Neuronal stem cell (in vitro differentiated cells): ENCODE measurements at regions not wholly inside any gene's neighbourhood (a gene's known extent, or its start where the extent isn't known, plus 50 kb on each side); places are given as distances from the start of the nearest gene placed in this dataset.
A peak's percentile ranks its signal among the peaks of the same experiment; 100 is the strongest.

Experiments
- DNase-seq: peaks from one replicate; pipeline ENCODE4 v3.0.0-alpha.2; 2013; ENCODE audit warnings: low spot score
- H2AFZ ChIP-seq: one replicate; pipeline ENCODE4 v1.6.1; 2013; ENCODE audit warnings: mild to moderate bottlenecking, low read length, inconsistent platforms
- H2AK5ac ChIP-seq: 2 replicates; pipeline ENCODE4 v1.6.1; 2013; ENCODE audit warnings: low read depth, mild to moderate bottlenecking, inconsistent platforms, low read length, moderate library complexity, mixed read lengths
- H2BK120ac ChIP-seq: 2 replicates; pipeline ENCODE4 v1.6.1; 2013; ENCODE audit warnings: low read depth, mild to moderate bottlenecking, inconsistent platforms, low read length, moderate library complexity, mixed read lengths
- H2BK12ac ChIP-seq: one replicate; pipeline ENCODE4 v1.6.1; 2013; ENCODE audit warnings: low read length, inconsistent platforms
- H2BK15ac ChIP-seq: 2 replicates; pipeline ENCODE4 v1.6.1; 2013; ENCODE audit warnings: mild to moderate bottlenecking, low read length, inconsistent platforms, mixed read lengths
- H2BK5ac ChIP-seq: one replicate; pipeline ENCODE4 v1.6.1; 2013; ENCODE audit warnings: inconsistent platforms, mild to moderate bottlenecking, low read length, moderate library complexity
- H3K14ac ChIP-seq: one replicate; pipeline ENCODE4 v1.6.1; 2013; ENCODE audit warnings: low read length, inconsistent platforms
- H3K18ac ChIP-seq: 2 replicates; pipeline ENCODE4 v1.6.1; 2013; ENCODE audit warnings: low read length, inconsistent platforms
- H3K23ac ChIP-seq: 2 replicates; pipeline ENCODE4 v1.6.1; 2013; ENCODE audit warnings: low read depth, mild to moderate bottlenecking, mixed read lengths, low read length, inconsistent platforms; ENCODE audit not compliant: poor library complexity
- H3K27ac ChIP-seq: replicated peaks from 3 replicates; pipeline ENCODE4 v1.5.1; 2013; ENCODE audit warnings: low read length, inconsistent platforms
- H3K27me3 ChIP-seq, 3 experiments: 2 replicates each; pipeline ENCODE4 v1.6.1; 2013; ENCODE audit warnings: low read length in 3 of 3, mild to moderate bottlenecking in 2 of 3, inconsistent platforms in 1 of 3, low read depth in 1 of 3, mixed read lengths in 1 of 3, moderate library complexity in 1 of 3; ENCODE audit not compliant: control insufficient read depth in 3 of 3, insufficient read depth in 3 of 3
- H3K36me3 ChIP-seq, 2 donors: replicated peaks in 1 of 2; 2 replicates each; pipeline ENCODE4 v1.6.1; 2013; ENCODE audit warnings: low read length in 2 of 2; ENCODE audit not compliant: control insufficient read depth in 2 of 2, insufficient read depth in 2 of 2
- H3K4ac ChIP-seq: 2 replicates; pipeline ENCODE4 v1.6.1; 2013; ENCODE audit warnings: inconsistent platforms, mild to moderate bottlenecking, low read length, moderate library complexity
- H3K4me1 ChIP-seq, 2 donors: 1 replicate in 1 of 2; 2 replicates in 1 of 2; pipeline ENCODE4 v1.6.1; 2013; ENCODE audit warnings: low read length in 2 of 2, low read depth in 1 of 2; ENCODE audit not compliant: control insufficient read depth in 2 of 2, insufficient read depth in 1 of 2
- H3K4me2 ChIP-seq: one replicate; pipeline ENCODE4 v1.6.1; 2013; ENCODE audit warnings: mild to moderate bottlenecking, low read length, inconsistent platforms; ENCODE audit not compliant: insufficient read depth, poor library complexity, severe bottlenecking
- H3K4me3 ChIP-seq, 2 donors: 2 replicates each; pipeline ENCODE4 v1.5.1; 2013; ENCODE audit warnings: low read length in 2 of 2, mild to moderate bottlenecking in 2 of 2, inconsistent platforms in 1 of 2, moderate library complexity in 1 of 2
- H3K79me1 ChIP-seq: one replicate; pipeline ENCODE4 v1.6.1; 2013; ENCODE audit warnings: low read depth, mild to moderate bottlenecking, inconsistent platforms, low read length, moderate library complexity
- H3K9ac ChIP-seq: one replicate; pipeline ENCODE4 v1.6.1; 2013; ENCODE audit warnings: mild to moderate bottlenecking, low read depth, low read length, inconsistent platforms; ENCODE audit not compliant: poor library complexity
- H3K9me3 ChIP-seq, 2 donors: replicated peaks in 1 of 2; 2 replicates each; pipeline versions ENCODE3 to v1.6.1; 2013; ENCODE audit warnings: low read length in 2 of 2, mild to moderate bottlenecking in 2 of 2, inconsistent platforms in 1 of 2, low read depth in 1 of 2, mixed read lengths in 1 of 2, moderate library complexity in 1 of 2; ENCODE audit not compliant: control insufficient read depth in 2 of 2, insufficient read depth in 1 of 2
- H4K8ac ChIP-seq: one replicate; pipeline ENCODE4 v1.6.1; 2013; ENCODE audit warnings: low read depth, mild to moderate bottlenecking, inconsistent platforms, low read length, moderate library complexity
- H4K91ac ChIP-seq: one replicate; pipeline ENCODE4 v1.6.1; 2013; ENCODE audit warnings: low read length, low read depth, mild to moderate bottlenecking, inconsistent platforms; ENCODE audit not compliant: poor library complexity
- WGBS, 2 donors: extraction: QIAGEN DNeasy Blood & Tissue Kit; methylation state at CpG; one replicate each; pipeline ENCODE4 v1.1.7; 2013; ENCODE audit warnings: missing lambda C conversion rate in 2 of 2, mixed read lengths in 1 of 2; ENCODE audit not compliant: insufficient read length in 2 of 2, insufficient replicate concordance in 1 of 2; ENCODE audit errors: extremely low coverage in 2 of 2; 5-methylcytosine and 5-hydroxymethylcytosine counted together

GRCh38 chr5:2696156-2696807 is 55.2 kb downstream of the IRX2 start:
- Histone ChIP-seq H3K79me1 (no peaks in the 10 kb centered on the region), H2AFZ (peak overlapping the region; percentile 54), H2BK5ac (no peak overlapping the region), H3K4me3 (no peak overlapping the region), H3K23ac (no peak overlapping the region), H3K9ac (no peak overlapping the region), H3K14ac (no peak overlapping the region), H4K8ac (no peak overlapping the region), H2BK120ac (no peak overlapping the region), H2AK5ac (no peak overlapping the region), H3K4ac (no peak overlapping the region), H3K27ac (no peak overlapping the region), H2BK15ac (peak overlapping the region; percentile 22), H4K91ac (no peak overlapping the region), H3K27me3 (no peaks in the 10 kb centered on the region), H3K4me2 (no peak overlapping the region), H3K18ac (peak overlapping the region; percentile 68), H2BK12ac (no peak overlapping the region), H3K36me3 (no peaks in the 10 kb centered on the region), H3K4me1 (peaks cover 0 to 4% of the 10 kb centered on the region in 2 donors), H3K9me3 (peaks cover 5 to 29% of the 10 kb centered on the region in 2 donors)
- no peak for DNase-seq
- no CpG with 5 or more reads among the region's 16 CpGs for WGBS, 2 donors

GRCh38 chr5:2695200-2695891 is 56.1 kb downstream of the IRX2 start:
- Histone ChIP-seq H3K79me1 (no peaks in the 10 kb centered on the region), H2BK15ac (no peak overlapping the region), H3K27ac (no peak overlapping the region), H3K9ac (no peak overlapping the region), H3K4me2 (no peak overlapping the region), H3K9me3 (peaks cover 5 to 32% of the 10 kb centered on the region in 2 donors), H3K4me1 (peaks cover 0 to 2% of the 10 kb centered on the region in 2 donors), H2BK5ac (no peak overlapping the region), H3K14ac (no peak overlapping the region), H3K23ac (no peak overlapping the region), H3K27me3 (no peaks in the 10 kb centered on the region), H2AK5ac (no peak overlapping the region), H3K4ac (no peak overlapping the region), H3K4me3 (no peak overlapping the region), H4K8ac (no peak overlapping the region), H2AFZ (peak overlapping the region; percentile 54), H2BK12ac (no peak overlapping the region), H4K91ac (no peak overlapping the region), H3K18ac (no peak overlapping the region), H2BK120ac (no peak overlapping the region), H3K36me3 (no peaks in the 10 kb centered on the region)
- DNase-seq, result no peak
- no CpG with 5 or more reads among the region's 8 CpGs for WGBS, 2 donors

- H3K36me3 ChIP-seq, result no peaks in the 10 kb centered on the region
- no CpG with 5 or more reads among the region's 1 CpG for WGBS, 2 donors
- no peak overlapping the region for H3K23ac ChIP-seq
- H3K4me1 ChIP-seq, result peaks cover 0 to 4% of the 10 kb centered on the region in 2 donors
- H3K9ac ChIP-seq, result no peak overlapping the region
- no peak overlapping the region for H3K4ac ChIP-seq
- peaks cover 5 to 26% of the 10 kb centered on the region in 2 donors for H3K9me3 ChIP-seq
- no peak overlapping the region for H2BK120ac ChIP-seq
- no peaks in the 10 kb centered on the region for H3K79me1 ChIP-seq
- no peak overlapping the region for H3K4me2 ChIP-seq
- H4K91ac ChIP-seq, result no peak overlapping the region
- H2AFZ ChIP-seq, result no peak overlapping the region
- no peak overlapping the region for H2AK5ac ChIP-seq
- no peak overlapping the region for H2BK15ac ChIP-seq
- no peaks in the 10 kb centered on the region for H3K27me3 ChIP-seq
- no peak overlapping the region for H2BK5ac ChIP-seq
- no peak overlapping the region for H3K14ac ChIP-seq
- H3K18ac ChIP-seq, result no peak overlapping the region
- H2BK12ac ChIP-seq, result no peak overlapping the region
- H4K8ac ChIP-seq, result no peak overlapping the region
- DNase-seq, result no peak
- H3K4me3 ChIP-seq, result no peak overlapping the region
- no peak overlapping the region for H3K27ac ChIP-seq
These were observed 59.9 kb downstream of the IRX2 start for GRCh38 chr5:2691530-2691929.

GRCh38 chr5:2690293-2690692 is 61.2 kb downstream of the IRX2 start:
- no peak overlapping the region for H3K14ac ChIP-seq
- WGBS, 2 donors, result no CpG with 5 or more reads among the region's 6 CpGs
- H2AFZ ChIP-seq, result no peak overlapping the region
- H3K4ac ChIP-seq, result no peak overlapping the region
- no peaks in the 10 kb centered on the region for H3K79me1 ChIP-seq
- H2BK15ac ChIP-seq, result no peak overlapping the region
- H2BK120ac ChIP-seq, result no peak overlapping the region
- H3K18ac ChIP-seq, result no peak overlapping the region
- H3K23ac ChIP-seq, result no peak overlapping the region
- H3K9me3 ChIP-seq, result peaks cover 5 to 23% of the 10 kb centered on the region in 2 donors
- H2BK5ac ChIP-seq, result no peak overlapping the region
- H2AK5ac ChIP-seq, result no peak overlapping the region
- H3K4me1 ChIP-seq, result peaks cover 5 to 11% of the 10 kb centered on the region in 2 donors
- H4K91ac ChIP-seq, result no peak overlapping the region
- H3K27ac ChIP-seq, result no peak overlapping the region
- no peak overlapping the region for H3K4me3 ChIP-seq
- no peak overlapping the region for H4K8ac ChIP-seq
- no peak for DNase-seq
- no peaks in the 10 kb centered on the region for H3K27me3 ChIP-seq
- H3K9ac ChIP-seq, result no peak overlapping the region
- no peaks in the 10 kb centered on the region for H3K36me3 ChIP-seq
- no peak overlapping the region for H3K4me2 ChIP-seq
- no peak overlapping the region for H2BK12ac ChIP-seq
